Ascending aorta (tissue), 2 donors: ENCODE measurements at regions not wholly inside any gene's neighbourhood (a gene's known extent, or its start where the extent isn't known, plus 50 kb on each side); places are given as distances from the start of the nearest gene placed in this dataset.

ENCODE experiments used
- DNase-seq, 2 donors: peaks; one replicate each; pipeline ENCODE4 v3.0.0-alpha.2; 2019; ENCODE audit warnings: low spot score in 2 of 2
- H3K27ac ChIP-seq, 2 donors: fragments of 200-600 bp; sonication (generic); one replicate each; pipeline ENCODE4 v1.5.1; 2016 to 2017; ENCODE audit warnings: mild to moderate bottlenecking in 1 of 2
- H3K27me3 ChIP-seq: fragments of 200-600 bp; sonication (generic); one replicate; pipeline ENCODE4 v1.5.1; 2017
- H3K36me3 ChIP-seq, 2 donors: fragments of 200-600 bp; sonication (generic); one replicate each; pipeline ENCODE4 v1.5.1; 2016
- H3K4me1 ChIP-seq, 2 donors: fragments of 200-600 bp; sonication (generic); one replicate each; pipeline ENCODE4 v1.5.1; 2016 to 2017; ENCODE audit warnings: mild to moderate bottlenecking in 1 of 2
- H3K4me3 ChIP-seq, 2 donors: fragments of 200-600 bp; sonication (generic); one replicate each; pipeline ENCODE4 v1.5.1; 2016 to 2017; ENCODE audit warnings: mild to moderate bottlenecking in 1 of 2
- H3K9me3 ChIP-seq, 2 donors: fragments of 200-600 bp; sonication (generic); one replicate each; pipeline ENCODE4 v1.5.1; 2016
- intact Hi-C: fragments of 100-400 bp; cut with DNase I; formaldehyde crosslinking; loops from one replicate; pipeline ENCODE4 v1.15.1; 2023
- TF ChIP-seq, protein P1 (sequence below), 3 experiments: fragments of 200-600 bp in 2 of 3; fragments of 450-650 bp in 1 of 3; sonication (generic) in 2 of 3; IDR thresholded peaks; one replicate each; pipeline ENCODE4 v1.5.1; 2016 to 2019; ENCODE audit warnings: antibody characterized with exemption in 3 of 3, mild to moderate bottlenecking in 1 of 3, moderate library complexity in 1 of 3

DNA sequence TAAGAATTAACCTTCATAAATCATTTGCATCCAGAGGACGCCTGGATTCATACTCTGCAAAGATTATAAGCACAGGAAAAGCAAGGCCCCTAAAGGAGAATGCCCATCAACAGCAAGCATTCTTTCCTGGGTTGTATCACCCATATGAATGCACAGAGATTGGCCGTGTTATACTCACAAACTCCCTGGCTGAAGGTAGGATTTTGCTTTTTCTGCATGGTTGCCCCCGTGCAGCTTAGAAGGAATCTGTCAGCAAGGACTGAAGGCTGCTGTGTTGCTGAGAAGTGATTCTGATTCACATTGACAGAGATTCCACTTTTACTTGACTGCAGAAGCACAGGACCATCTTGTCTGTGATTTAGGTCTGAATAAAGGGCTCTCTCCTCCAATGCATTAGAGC is 283.0 kb downstream of the LRRIQ3 start:
- Histone ChIP-seq H3K4me1 (no peaks in the 10 kb centered on the region), H3K36me3 (no peaks in the 10 kb centered on the region), H3K9me3 (no peaks in the 10 kb centered on the region), H3K4me3 (no peak overlapping the region), H3K27ac (no peak overlapping the region), H3K27me3 (no peaks in the 10 kb centered on the region)
- DNase-seq, result no peak
- intact Hi-C loops, result no loop called here
- TF ChIP-seq, protein P1, sequence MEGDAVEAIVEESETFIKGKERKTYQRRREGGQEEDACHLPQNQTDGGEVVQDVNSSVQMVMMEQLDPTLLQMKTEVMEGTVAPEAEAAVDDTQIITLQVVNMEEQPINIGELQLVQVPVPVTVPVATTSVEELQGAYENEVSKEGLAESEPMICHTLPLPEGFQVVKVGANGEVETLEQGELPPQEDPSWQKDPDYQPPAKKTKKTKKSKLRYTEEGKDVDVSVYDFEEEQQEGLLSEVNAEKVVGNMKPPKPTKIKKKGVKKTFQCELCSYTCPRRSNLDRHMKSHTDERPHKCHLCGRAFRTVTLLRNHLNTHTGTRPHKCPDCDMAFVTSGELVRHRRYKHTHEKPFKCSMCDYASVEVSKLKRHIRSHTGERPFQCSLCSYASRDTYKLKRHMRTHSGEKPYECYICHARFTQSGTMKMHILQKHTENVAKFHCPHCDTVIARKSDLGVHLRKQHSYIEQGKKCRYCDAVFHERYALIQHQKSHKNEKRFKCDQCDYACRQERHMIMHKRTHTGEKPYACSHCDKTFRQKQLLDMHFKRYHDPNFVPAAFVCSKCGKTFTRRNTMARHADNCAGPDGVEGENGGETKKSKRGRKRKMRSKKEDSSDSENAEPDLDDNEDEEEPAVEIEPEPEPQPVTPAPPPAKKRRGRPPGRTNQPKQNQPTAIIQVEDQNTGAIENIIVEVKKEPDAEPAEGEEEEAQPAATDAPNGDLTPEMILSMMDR (IDR thresholded peaks at IDR 0.05), result no peak

GRCh38 chr1:73913025-73913424 is 285.0 kb downstream of the LRRIQ3 start:
- no peak overlapping the region for H3K27ac ChIP-seq
- H3K4me1 ChIP-seq, result no peaks in the 10 kb centered on the region
- intact Hi-C loops, result no loop called here
- TF ChIP-seq, protein P1 (IDR thresholded peaks at IDR 0.05), result no peak
- no peak for DNase-seq
- no peaks in the 10 kb centered on the region for H3K27me3 ChIP-seq
- H3K4me3 ChIP-seq, result no peak overlapping the region
- H3K36me3 ChIP-seq, result no peaks in the 10 kb centered on the region
- H3K9me3 ChIP-seq, result no peaks in the 10 kb centered on the region

GRCh38 chr1:73911849-73912248 is 286.1 kb downstream of the LRRIQ3 start:
- H3K27ac ChIP-seq, result no peak overlapping the region
- H3K9me3 ChIP-seq, result no peaks in the 10 kb centered on the region
- H3K27me3 ChIP-seq, result no peaks in the 10 kb centered on the region
- TF ChIP-seq, protein P1 (IDR thresholded peaks at IDR 0.05), result no peak
- no peaks in the 10 kb centered on the region for H3K36me3 ChIP-seq
- H3K4me3 ChIP-seq, result no peak overlapping the region
- no peaks in the 10 kb centered on the region for H3K4me1 ChIP-seq
- no peak for DNase-seq
- intact Hi-C loops, result no loop called here

- Histone ChIP-seq H3K27ac (no peak overlapping the region), H3K9me3 (no peaks in the 10 kb centered on the region), H3K4me3 (no peak overlapping the region), H3K27me3 (no peaks in the 10 kb centered on the region), H3K36me3 (no peaks in the 10 kb centered on the region), H3K4me1 (no peaks in the 10 kb centered on the region)
- TF ChIP-seq, protein P1 (IDR thresholded peaks at IDR 0.05), result no peak
- intact Hi-C loops, result no loop called here
- no peak for DNase-seq
These were observed 287.5 kb downstream of the LRRIQ3 start for GRCh38 chr1:73910466-73910865.

- intact Hi-C loops, result no loop called here
- no peak for DNase-seq
- Histone ChIP-seq H3K4me3 (no peak overlapping the region), H3K36me3 (no peaks in the 10 kb centered on the region), H3K27ac (no peak overlapping the region), H3K9me3 (no peaks in the 10 kb centered on the region), H3K4me1 (no peaks in the 10 kb centered on the region), H3K27me3 (no peaks in the 10 kb centered on the region)
- TF ChIP-seq, protein P1 (IDR thresholded peaks at IDR 0.05), result no peak
These were observed 287.9 kb downstream of the LRRIQ3 start for GRCh38 chr1:73910062-73910461.

DNA sequence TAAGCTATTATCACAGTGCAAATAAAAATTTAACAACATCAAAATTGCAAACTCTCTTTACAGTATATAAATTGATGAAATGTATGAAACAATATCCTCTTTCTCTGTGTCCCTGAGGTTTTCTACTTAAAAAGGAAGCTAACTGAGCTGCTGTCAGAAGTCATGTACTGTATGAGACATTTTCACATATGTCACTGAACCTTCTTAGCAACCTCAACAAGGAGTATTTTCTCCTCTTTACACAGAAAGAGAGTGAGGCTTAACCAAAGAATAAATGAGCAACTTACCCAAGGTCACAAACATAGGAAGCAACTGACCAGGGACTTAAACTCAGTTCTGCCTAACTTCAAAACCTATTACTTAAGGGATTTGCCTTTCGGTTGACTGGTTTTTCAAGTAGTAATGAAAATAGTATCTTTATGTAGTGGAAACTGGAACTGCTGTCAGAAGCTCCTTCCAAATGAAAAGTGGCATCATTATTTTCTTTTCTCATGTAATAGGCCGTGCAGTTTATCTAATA is 288.9 kb downstream of the LRRIQ3 start:
- H3K4me1 ChIP-seq, result no peaks in the 10 kb centered on the region
- TF ChIP-seq, protein P1 (IDR thresholded peaks at IDR 0.05), result no peak
- H3K27ac ChIP-seq, result no peak overlapping the region
- no peaks in the 10 kb centered on the region for H3K36me3 ChIP-seq
- no peak overlapping the region for H3K4me3 ChIP-seq
- intact Hi-C loops, result no loop called here
- H3K27me3 ChIP-seq, result no peaks in the 10 kb centered on the region
- no peaks in the 10 kb centered on the region for H3K9me3 ChIP-seq
- DNase-seq, result no peak
